ENCODE measurements at regions not wholly inside any gene's neighbourhood (a gene's known extent, or its start where the extent isn't known, plus 50 kb on each side); places are given as distances from the start of the nearest gene placed in this dataset.

GRCh38 chr7:386385-386784, 96.4 kb downstream of the FOXL3 start:
- no peak for DNase-seq (ENCODE audit: low spot score)

- no peak for DNase-seq (ENCODE audit: low spot score)
Observed at GRCh38 chr7:387132-388022, 97.4 kb downstream of the FOXL3 start.

GRCh38 chr7:388023-388960, 98.3 kb downstream of the FOXL3 start:
- DNase-seq (ENCODE audit: low spot score): no peak

- DNase-seq (ENCODE audit: low spot score): no peak
Observed at GRCh38 chr7:388961-389701, 99.2 kb downstream of the FOXL3 start.

- DNase-seq (ENCODE audit: low spot score): no peak
Observed at GRCh38 chr7:389911-390601, 100.1 kb downstream of the FOXL3 start.

GRCh38 chr7:390761-391410, 100.9 kb downstream of the FOXL3 start:
- no peak for DNase-seq (ENCODE audit: low spot score)

- DNase-seq (ENCODE audit: low spot score): no peak
Observed at GRCh38 chr7:391411-391951, 101.5 kb downstream of the FOXL3 start.

GRCh38 chr7:391961-392524, 102.1 kb downstream of the FOXL3 start:
- no peak for DNase-seq (ENCODE audit: low spot score)

- no peak for DNase-seq (ENCODE audit: low spot score)
Observed at GRCh38 chr7:392822-393221, 102.9 kb downstream of the FOXL3 start.

GRCh38 chr7:395643-396042, 105.7 kb downstream of the FOXL3 start:
- no peak for DNase-seq (ENCODE audit: low spot score)

- DNase-seq (ENCODE audit: low spot score): no peak
Observed at GRCh38 chr7:398888-399287, 108.9 kb downstream of the FOXL3 start.

GRCh38 chr7:400901-401485, 111.0 kb downstream of the FOXL3 start:
- DNase-seq (ENCODE audit: low spot score): no peak

- no peak for DNase-seq (ENCODE audit: low spot score)
Observed at GRCh38 chr7:401495-401894, 111.5 kb downstream of the FOXL3 start.

- no peak for DNase-seq (ENCODE audit: low spot score)
Observed at GRCh38 chr7:404812-405488, 114.7 kb downstream of the PDGFA start.

GRCh38 chr7:405489-406211, 114.0 kb downstream of the PDGFA start:
- DNase-seq (ENCODE audit: low spot score): no peak

- no peak for DNase-seq (ENCODE audit: low spot score)
Observed at GRCh38 chr7:407721-408539, 111.7 kb downstream of the PDGFA start.

- DNase-seq (ENCODE audit: low spot score): no peak
Observed at GRCh38 chr7:408751-409311, 110.8 kb downstream of the PDGFA start.

Measured in NAMALWA (cell line).